Fibroblast of lung (primary cell): ENCODE measurements at regions not wholly inside any gene's neighbourhood (a gene's known extent, or its start where the extent isn't known, plus 50 kb on each side); places are given as distances from the start of the nearest gene placed in this dataset.
A peak's percentile ranks its signal among the peaks of the same experiment; 100 is the strongest.

Experiments
- DNase-seq, 2 donors: peaks; one replicate each; pipeline versions ENCODE4 v3.0.0 to v3.0.0-alpha.2; 2010; ENCODE audit warnings: low read depth in 2 of 2
- H2AFZ ChIP-seq: 2 replicates; pipeline ENCODE4 v1.5.1; 2012; ENCODE audit warnings: low read length, control low read depth, inconsistent platforms
- H3K27ac ChIP-seq: 2 replicates; pipeline ENCODE4 v1.5.1; 2011; ENCODE audit warnings: low read length, control low read depth; ENCODE audit not compliant: insufficient read depth
- H3K27me3 ChIP-seq: 2 replicates; pipeline ENCODE4 v1.5.1; 2011; ENCODE audit warnings: mild to moderate bottlenecking, low read length; ENCODE audit not compliant: control insufficient read depth, insufficient read depth
- H3K36me3 ChIP-seq: 2 replicates; pipeline ENCODE4 v1.5.1; 2011; ENCODE audit warnings: low read length; ENCODE audit not compliant: control insufficient read depth, insufficient read depth
- H3K4me1 ChIP-seq: 2 replicates; pipeline ENCODE4 v1.5.1; 2011; ENCODE audit warnings: low read length; ENCODE audit not compliant: control insufficient read depth, insufficient read depth; ENCODE audit errors: extremely low read depth
- H3K4me2 ChIP-seq: 2 replicates; pipeline ENCODE4 v1.5.1; 2011; ENCODE audit warnings: low read length, control low read depth; ENCODE audit not compliant: insufficient read depth; ENCODE audit errors: extremely low read depth
- H3K4me3 ChIP-seq, 4 experiments: fragments of 200-600 bp in 1 of 4; sonication (generic) in 1 of 4; replicated peaks in 1 of 4; 2 replicates each; pipeline ENCODE4 v1.5.1; 2011 to 2016; ENCODE audit warnings: low read length in 4 of 4, low read depth in 3 of 4, mild to moderate bottlenecking in 3 of 4, control low read depth in 2 of 4, inconsistent platforms in 1 of 4, mixed read lengths in 1 of 4; ENCODE audit not compliant: insufficient read depth in 1 of 4; ENCODE audit errors: control extremely low read depth in 1 of 4
- H3K79me2 ChIP-seq: 2 replicates; pipeline ENCODE4 v1.5.1; 2012; ENCODE audit warnings: mild to moderate bottlenecking, low read length, inconsistent platforms; ENCODE audit not compliant: control insufficient read depth, insufficient read depth
- H3K9ac ChIP-seq: 2 replicates; pipeline ENCODE4 v1.5.1; 2011; ENCODE audit warnings: mild to moderate bottlenecking, low read length, control low read depth; ENCODE audit not compliant: insufficient read depth
- H3K9me3 ChIP-seq: 2 replicates; pipeline ENCODE4 v1.5.1; 2012; ENCODE audit warnings: low read depth, low read length; ENCODE audit not compliant: control insufficient read depth, insufficient read depth
- H4K20me1 ChIP-seq: 2 replicates; pipeline ENCODE4 v1.5.1; 2011; ENCODE audit warnings: low read length; ENCODE audit not compliant: control insufficient read depth, insufficient read depth; ENCODE audit errors: extremely low read depth
- EZH2 ChIP-seq: IDR thresholded peaks from 2 replicates; pipeline ENCODE4 v1.5.1; 2012; ENCODE audit warnings: low read length, control low read depth, mild to moderate bottlenecking; ENCODE audit errors: missing control alignments
- TF ChIP-seq, protein P1 (sequence below), 2 donors: IDR thresholded peaks in 1 of 2; conservative IDR thresholded peaks in 1 of 2; 1 replicate in 1 of 2; 2 replicates in 1 of 2; pipeline ENCODE4 v1.5.1; 2011 to 2012; ENCODE audit warnings: low read length in 2 of 2, control low read depth in 1 of 2, inconsistent platforms in 1 of 2, low read depth in 1 of 2, mild to moderate bottlenecking in 1 of 2

DNA sequence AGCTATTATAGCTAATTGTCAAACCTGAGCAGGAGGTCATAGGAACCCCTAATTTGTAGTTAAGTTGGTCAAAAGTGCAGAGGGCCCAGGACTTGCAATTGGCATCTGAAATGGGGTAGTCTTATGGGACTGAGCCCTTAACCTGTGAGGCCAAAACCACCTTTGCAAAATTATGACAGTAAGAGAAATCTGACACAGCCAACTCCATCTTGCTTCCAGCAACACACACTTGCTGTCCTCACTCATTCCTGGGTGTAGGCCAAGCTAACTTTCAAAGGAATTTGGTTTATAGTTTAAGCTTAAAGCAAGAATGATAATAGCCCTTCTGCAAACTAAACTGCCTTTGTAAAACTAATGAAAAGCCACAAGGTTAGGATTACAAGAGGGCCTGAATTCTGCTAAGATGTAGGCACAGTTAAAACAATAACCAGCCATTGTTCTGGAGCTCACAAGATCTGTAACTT, 57.6 kb upstream of the FRMD4B start:
- H3K4me1 ChIP-seq, result no peaks in the 10 kb centered on the region
- H3K27me3 ChIP-seq, result no peaks in the 10 kb centered on the region
- H4K20me1 ChIP-seq, result no peaks in the 10 kb centered on the region
- H3K4me2 ChIP-seq, result no peak overlapping the region
- H3K36me3 ChIP-seq, result no peaks in the 10 kb centered on the region
- DNase-seq, result peak in 1 of 2 donors; percentile 31
- no peak overlapping the region for H3K9ac ChIP-seq
- H3K9me3 ChIP-seq, result no peaks in the 10 kb centered on the region
- H3K27ac ChIP-seq, result no peak overlapping the region
- H2AFZ ChIP-seq, result no peak overlapping the region
- no peaks in the 10 kb centered on the region for H3K79me2 ChIP-seq
- TF ChIP-seq, protein P1, sequence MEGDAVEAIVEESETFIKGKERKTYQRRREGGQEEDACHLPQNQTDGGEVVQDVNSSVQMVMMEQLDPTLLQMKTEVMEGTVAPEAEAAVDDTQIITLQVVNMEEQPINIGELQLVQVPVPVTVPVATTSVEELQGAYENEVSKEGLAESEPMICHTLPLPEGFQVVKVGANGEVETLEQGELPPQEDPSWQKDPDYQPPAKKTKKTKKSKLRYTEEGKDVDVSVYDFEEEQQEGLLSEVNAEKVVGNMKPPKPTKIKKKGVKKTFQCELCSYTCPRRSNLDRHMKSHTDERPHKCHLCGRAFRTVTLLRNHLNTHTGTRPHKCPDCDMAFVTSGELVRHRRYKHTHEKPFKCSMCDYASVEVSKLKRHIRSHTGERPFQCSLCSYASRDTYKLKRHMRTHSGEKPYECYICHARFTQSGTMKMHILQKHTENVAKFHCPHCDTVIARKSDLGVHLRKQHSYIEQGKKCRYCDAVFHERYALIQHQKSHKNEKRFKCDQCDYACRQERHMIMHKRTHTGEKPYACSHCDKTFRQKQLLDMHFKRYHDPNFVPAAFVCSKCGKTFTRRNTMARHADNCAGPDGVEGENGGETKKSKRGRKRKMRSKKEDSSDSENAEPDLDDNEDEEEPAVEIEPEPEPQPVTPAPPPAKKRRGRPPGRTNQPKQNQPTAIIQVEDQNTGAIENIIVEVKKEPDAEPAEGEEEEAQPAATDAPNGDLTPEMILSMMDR (conservative IDR thresholded peaks at IDR 0.05 in 1 of 2, IDR thresholded peaks at IDR 0.05 in 1 of 2; ENCODE audit: low read depth in 1 of 2, low read length in 2 of 2), result no peak
- no peak for TF ChIP-seq EZH2
- no peak overlapping the region for H3K4me3 ChIP-seq

DNA sequence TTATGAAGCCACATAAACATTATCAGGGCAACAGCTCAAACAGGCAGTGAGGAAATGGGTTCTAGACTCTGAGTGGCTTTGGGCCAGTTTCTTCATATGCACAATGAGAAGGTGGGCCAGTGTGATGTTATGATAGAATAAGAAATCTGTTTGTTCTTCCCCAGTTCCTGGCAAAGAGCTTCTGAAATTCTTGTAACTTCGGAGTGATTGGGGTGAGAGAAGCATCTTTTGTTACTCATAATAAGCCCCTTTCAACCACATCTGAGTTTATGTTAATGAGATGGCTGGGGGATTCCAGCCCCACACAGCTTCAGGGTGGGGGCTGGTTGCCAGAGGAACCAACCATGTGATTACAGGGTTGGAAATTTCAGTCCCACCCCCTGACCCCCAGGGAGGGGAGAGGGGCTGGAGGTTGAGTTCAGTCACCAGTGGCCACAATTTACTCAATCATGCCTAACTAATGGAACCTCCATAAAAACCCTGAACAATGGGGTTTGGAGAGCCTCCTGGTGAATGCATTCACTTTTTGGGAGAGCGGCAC, 57.0 kb upstream of the FRMD4B start:
- Histone ChIP-seq H3K4me1 (no peaks in the 10 kb centered on the region), H3K4me3 (no peak overlapping the region), H3K9me3 (no peaks in the 10 kb centered on the region), H3K9ac (no peak overlapping the region), H3K36me3 (no peaks in the 10 kb centered on the region), H3K27ac (no peak overlapping the region), H3K79me2 (no peaks in the 10 kb centered on the region), H3K27me3 (no peaks in the 10 kb centered on the region), H4K20me1 (no peaks in the 10 kb centered on the region), H3K4me2 (no peak overlapping the region), H2AFZ (no peak overlapping the region)
- no peak for TF ChIP-seq EZH2
- TF ChIP-seq, protein P1 (conservative IDR thresholded peaks at IDR 0.05 in 1 of 2, IDR thresholded peaks at IDR 0.05 in 1 of 2; ENCODE audit: low read depth in 1 of 2, low read length in 2 of 2), result no peak
- DNase-seq, result no peak

DNA sequence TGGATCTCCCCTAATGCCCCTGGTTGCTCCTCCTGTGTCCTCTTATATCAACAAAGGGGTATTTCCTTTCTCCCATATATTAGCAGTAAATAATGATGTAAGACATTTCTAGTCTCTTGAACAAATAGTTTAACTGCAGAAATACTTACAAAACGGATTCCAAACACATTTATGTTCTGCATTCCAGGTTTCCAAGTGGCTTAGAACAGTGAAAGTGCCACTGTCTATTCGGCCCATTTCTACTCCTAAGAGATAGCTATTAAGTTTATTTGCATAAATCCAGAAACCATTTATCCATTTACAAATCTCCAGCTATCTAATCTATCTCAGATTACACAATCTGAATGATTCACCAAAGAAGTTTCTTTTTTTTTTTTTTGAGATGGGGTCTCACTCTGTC, 55.8 kb upstream of the FRMD4B start:
- H3K4me3 ChIP-seq, result no peak overlapping the region
- H3K27ac ChIP-seq, result no peak overlapping the region
- no peaks in the 10 kb centered on the region for H3K27me3 ChIP-seq
- H3K36me3 ChIP-seq, result no peaks in the 10 kb centered on the region
- no peaks in the 10 kb centered on the region for H3K9me3 ChIP-seq
- no peaks in the 10 kb centered on the region for H4K20me1 ChIP-seq
- no peak overlapping the region for H2AFZ ChIP-seq
- no peaks in the 10 kb centered on the region for H3K4me1 ChIP-seq
- DNase-seq, result no peak
- no peaks in the 10 kb centered on the region for H3K79me2 ChIP-seq
- TF ChIP-seq, protein P1 (conservative IDR thresholded peaks at IDR 0.05 in 1 of 2, IDR thresholded peaks at IDR 0.05 in 1 of 2; ENCODE audit: low read depth in 1 of 2, low read length in 2 of 2), result no peak
- TF ChIP-seq EZH2, result no peak
- no peak overlapping the region for H3K4me2 ChIP-seq
- H3K9ac ChIP-seq, result no peak overlapping the region
